ENCODE measurements at regions not wholly inside any gene's neighbourhood (a gene's known extent, or its start where the extent isn't known, plus 50 kb on each side); places are given as distances from the start of the nearest gene placed in this dataset.

DNA sequence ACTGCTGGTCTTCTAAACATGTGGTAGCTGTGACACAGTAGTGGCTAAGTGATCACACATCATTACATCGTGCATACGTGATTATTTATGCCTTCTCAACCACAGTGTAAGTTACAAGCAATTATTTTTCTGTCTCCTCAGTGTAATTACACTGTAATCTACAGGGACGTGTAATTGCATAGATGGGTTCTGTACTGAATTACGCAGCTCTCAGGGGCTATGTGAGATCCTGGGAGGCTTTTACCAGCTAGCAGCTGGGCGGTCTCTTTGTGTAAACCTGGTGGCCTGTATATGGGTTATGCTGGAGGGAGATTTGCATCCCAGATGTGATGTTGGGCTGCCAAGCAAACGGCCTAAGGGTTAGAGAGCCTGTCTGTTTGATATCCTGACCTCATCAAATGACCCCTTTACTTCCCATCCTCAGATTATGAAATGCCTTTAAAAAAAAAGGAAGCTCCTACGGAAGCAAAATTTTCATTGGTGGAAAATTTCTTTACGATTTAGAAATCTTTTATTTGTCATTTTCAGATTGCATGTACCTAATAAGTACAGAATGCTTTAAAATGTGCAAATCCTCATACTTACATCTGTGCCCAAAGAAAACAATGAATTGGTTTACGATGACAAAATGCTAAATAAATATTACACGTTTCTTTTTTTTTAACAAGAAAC lies 402.8 kb upstream of the JAG1 start:
- no peak for DNase-seq (ENCODE audit: extremely low read depth, low read depth)

DNA sequence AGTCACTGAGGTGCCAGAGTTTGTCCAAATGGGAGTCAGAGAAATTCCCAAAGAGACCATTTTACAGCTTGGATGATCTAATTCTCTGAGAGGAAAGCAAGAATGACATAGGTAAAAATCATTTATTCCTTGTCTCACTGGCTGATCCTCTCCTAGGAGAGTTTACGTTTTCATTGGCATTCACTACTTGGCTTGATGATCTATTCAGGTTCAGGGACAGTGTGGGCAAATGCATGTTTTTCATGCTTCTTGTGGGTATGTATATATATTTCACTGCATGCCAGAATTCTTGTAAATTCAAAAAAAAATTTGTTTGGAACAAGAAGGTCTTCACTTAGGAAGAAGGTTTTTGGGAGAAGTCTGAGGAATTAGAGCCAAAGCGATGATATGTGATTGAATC lies 403.4 kb upstream of the JAG1 start:
- no peak for DNase-seq (ENCODE audit: extremely low read depth, low read depth)

DNA sequence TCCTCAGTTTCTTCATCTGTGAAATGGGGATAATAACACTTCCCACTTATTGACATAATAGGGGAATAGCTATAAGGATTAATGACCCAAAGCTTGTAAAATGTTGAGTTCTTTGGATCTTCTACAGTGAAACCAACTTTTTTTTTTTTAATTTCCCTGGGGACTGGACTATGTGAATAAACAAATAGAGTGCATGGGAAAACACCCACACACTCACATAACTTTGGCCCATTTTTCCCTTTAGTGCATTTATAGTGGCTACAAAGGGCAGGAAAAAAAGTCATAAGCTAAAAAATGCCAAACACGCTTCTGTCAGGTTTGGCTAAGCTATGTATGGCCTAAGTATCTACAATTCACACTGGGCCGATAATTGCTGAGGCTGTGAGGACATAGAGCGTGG lies 406.2 kb upstream of the JAG1 start:
- no peak for DNase-seq (ENCODE audit: extremely low read depth, low read depth)

DNA sequence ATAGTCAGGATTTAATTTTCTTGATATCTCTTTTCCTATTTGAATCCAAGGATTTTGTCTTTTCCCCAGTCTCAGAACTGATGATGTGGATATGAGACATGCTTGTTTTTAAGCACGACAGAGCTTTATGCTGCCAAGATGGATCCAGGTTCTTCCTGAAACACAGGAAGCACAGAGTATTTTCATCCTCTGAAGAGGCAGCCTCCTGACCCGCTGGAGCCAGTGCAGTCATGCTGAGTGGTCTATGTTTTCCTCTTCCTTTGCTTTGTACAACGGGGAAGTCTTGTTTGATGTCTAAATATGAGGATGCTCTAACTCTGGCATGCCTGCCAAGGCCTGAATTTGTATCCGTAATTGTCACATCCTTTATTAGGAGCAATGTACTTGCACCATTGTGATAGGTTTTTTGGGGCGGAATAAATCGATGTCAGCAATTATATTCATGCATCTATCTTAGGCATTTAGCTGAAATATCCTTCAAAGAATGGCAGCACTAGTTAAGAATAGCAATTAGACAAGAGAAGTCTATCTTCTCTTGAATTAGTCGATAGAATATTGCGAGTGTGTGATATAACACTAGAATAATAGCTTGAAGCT lies 407.1 kb upstream of the JAG1 start:
- no peak for DNase-seq (ENCODE audit: extremely low read depth, low read depth)

DNA sequence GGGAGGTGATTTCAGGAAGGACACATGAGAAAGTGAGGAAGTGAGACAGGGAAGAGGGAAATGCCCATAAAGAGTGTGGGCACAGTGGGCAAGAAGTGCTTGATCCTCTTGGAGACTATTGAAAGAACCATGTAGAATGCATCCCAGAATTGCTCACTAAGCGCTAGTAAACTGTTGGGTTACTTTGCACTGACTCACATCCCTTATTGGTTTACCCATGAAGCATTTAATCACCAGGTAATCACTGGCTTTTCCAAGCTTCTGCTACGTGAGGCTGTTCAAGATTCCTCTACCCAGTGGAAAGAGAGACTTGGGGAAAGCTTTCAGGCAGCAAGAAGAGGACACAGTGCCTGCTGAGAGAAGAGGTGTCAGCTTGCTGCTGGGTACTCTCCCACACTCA lies 410.0 kb upstream of the JAG1 start:
- DNase-seq (ENCODE audit: extremely low read depth, low read depth), result no peak

DNA sequence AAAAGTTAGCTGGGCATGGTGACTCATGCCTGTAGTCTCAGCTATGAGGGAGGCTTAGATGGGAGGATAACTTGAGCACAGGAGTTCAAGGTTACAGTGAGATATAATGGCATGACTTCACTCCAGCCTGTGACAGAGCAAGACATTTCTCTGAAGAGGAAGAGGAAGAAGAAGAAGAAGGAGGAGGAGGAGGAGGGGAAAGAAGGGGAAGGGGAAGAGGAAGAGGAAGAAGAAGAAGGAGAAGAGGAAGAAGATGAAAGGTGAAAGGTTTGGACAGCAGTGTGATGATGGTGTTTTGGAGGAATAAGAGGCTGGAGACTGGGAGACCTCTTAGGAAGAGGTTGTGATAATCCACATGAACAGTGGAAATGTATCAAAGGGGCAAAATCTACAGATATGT lies 410.7 kb upstream of the JAG1 start:
- no peak for DNase-seq (ENCODE audit: extremely low read depth, low read depth)

DNA sequence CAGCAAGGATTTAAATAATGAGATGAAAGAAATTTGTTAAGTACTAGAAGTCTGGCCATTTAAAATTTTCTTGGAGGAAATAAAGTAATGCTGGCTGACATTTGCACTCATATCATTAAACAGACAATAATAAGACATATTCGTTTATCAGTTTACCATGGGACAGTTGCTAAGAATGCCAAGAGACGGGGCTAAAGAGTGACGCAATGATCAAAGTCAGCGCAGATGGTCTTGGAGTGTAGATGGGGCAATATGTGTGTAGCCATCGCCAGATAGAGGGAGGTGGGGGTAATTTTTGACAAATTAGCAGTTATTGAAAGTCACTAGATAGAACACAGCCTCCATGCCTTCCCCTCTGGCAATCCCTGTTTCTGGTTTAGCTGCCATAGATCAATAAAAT lies 413.2 kb upstream of the JAG1 start:
- no peak for DNase-seq (ENCODE audit: extremely low read depth, low read depth)

DNA sequence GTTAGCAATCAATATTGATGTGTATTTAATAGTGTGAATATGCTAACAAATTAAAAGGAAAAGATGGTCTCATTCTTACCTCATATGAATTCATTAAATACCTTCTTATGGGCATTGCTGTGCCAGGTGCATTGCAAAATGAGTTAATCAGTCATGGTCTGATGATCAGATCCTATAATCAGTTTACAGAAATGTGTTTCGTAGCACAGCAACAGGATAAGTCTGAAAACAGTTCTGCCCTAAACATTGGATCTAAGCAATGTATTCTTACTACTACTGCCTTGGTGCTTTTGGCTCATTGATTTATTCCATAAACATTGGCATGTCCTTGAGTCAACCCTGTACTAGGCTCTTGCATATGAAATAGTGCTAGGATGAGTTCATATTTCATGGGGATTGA lies 417.0 kb upstream of the JAG1 start:
- no peak for DNase-seq (ENCODE audit: extremely low read depth, low read depth)

DNA sequence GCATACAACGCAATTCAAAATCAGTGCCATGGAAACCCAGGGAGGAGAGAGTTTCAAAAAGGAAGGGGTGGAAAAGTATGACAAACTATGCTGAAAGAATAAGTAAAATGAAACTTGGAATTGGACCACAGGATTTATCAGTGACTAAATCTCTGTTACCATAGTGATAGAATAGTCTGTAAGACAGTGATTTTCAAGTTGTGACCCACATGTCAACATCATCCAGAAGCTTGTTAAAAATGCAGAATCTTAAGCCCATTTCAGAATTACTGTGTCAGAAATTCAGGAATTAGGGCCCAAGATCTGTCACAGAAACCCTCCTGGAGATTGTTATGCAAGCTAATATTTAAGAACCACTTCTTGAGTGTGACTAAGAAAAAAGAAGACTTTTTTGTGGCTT lies 417.7 kb upstream of the JAG1 start:
- DNase-seq (ENCODE audit: extremely low read depth, low read depth), result no peak

DNA sequence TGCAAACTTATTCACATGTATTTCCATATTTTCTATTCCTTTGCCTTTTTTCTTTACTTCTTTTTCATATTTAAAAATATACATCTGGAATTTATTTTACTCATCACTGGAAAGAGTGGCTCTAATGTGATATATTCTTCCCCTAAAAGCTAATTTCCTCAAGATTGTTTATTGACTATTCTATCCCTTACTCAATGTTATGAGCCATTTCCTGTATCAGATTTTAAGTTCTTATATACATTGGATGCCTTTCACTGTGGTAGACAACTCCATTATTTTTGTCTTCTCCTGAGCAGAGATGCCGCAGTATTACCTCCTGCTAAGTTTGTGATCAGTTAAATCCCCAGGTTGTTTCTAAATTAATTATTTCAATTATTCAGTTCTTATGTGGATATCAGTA lies 418.4 kb upstream of the JAG1 start:
- no peak for DNase-seq (ENCODE audit: extremely low read depth, low read depth)

DNA sequence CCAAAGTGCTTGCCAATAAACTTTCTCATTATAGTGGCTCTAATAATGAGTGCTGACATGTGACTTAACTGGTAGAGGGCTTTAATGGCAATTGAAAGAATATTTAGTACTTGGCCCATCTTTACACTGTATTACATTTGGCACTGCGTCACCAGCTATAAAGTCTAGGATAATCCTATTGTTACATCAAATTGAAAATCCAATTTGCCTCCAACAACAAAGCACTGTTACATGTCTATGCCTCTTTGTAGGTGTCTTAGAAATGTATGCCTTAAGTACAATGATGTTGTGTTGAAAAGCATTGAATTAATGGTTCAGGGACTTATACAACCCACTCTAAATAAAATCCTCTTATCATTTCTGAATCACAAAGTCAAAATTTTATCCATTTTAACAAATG lies 420.4 kb upstream of the JAG1 start:
- no peak for DNase-seq (ENCODE audit: extremely low read depth, low read depth)

DNA sequence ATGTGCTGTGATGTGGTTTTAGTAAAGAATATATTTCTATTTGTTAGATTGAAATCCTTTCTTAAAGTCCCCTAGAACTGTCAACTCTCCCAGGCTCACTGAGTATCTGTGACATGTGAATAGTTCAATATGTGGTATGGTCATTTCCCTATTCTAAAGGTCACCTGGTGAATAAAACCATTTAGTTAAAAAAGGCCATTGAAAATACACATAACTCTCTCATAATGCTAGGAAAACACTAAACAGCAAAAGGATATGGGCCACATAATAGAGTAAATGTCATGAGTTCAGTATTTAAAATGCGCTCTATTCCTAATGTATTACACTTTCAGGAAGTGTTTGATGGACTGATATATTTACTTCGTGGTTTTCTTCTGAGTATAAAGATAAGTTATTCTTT lies 420.9 kb upstream of the JAG1 start:
- DNase-seq (ENCODE audit: extremely low read depth, low read depth), result no peak

DNA sequence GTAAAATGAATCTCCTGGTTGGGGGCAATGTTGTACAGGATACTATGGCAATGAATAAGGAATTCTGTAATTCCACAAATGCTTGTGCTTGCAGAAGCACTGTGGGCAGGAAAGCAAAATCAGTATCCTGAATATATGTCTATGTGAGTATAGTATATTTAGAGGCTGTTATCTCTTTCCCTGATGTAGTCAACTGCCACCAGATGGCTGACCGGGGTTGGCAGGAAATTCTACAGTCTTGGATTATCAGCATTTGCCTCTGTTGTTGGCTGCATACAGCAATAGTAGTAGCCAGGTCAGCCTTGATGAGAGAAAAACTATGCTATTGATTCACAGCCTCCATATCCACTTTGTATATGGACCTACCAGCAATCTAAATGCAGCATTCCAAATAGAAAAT lies 425.1 kb upstream of the JAG1 start:
- DNase-seq (ENCODE audit: extremely low read depth, low read depth), result no peak

DNA sequence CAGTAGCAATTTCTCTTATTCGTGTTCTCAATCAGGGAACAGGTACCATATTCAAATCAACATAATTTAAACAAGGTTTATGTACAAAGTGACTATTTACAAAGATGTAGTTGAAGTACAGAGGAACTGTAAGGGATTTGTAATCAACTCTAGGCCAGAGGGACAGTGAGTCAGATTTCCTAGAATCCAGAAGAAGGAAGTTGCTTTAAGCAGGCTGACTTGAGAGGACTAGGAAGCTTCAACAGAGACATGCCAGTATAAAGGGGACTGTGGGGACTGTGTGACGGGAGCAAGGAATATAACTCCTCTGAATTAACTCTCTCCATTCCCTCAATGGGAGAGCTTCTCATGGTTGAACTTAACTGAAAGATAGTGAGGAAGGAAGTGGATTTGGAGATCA lies 427.4 kb upstream of the JAG1 start:
- no peak for DNase-seq (ENCODE audit: extremely low read depth, low read depth)

DNA sequence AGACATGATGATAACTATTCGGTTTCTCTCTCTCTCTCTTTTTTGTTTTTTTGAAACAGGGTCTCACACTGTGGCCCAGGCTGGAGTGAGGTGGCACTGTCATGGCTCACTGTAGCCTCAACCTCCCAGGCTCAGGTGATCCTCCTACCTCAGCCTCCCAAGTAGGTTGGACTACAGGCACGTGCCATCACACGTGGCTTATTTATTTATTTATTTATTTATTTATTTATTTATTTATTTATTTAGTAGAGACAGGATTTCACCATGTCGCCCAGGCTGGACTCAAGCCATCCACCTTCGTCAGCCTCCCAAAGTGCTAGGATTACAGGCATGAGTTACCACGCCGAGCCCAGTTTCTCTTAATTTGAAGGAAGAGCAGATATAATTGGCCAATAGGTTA lies 427.9 kb upstream of the JAG1 start:
- DNase-seq (ENCODE audit: extremely low read depth, low read depth), result no peak

DNA sequence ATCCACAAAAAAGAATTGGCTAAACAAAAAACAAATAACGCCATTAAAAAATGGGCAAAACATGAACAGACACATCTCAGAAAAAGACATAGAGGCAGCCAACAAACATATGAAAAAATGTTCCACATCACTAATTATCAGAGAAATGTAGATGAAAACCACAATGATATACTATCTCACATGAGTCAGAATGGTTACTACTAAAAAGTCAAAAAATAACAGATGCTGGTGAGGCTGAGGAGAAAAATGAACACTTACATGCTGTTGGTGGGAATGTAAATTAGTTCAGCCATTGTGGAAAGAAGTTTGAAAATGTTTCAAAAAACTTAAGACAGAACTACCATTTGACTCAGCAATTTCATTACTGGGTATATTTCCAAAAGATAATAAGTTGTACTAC lies 430.1 kb upstream of the JAG1 start:
- DNase-seq (ENCODE audit: extremely low read depth, low read depth), result no peak

DNA sequence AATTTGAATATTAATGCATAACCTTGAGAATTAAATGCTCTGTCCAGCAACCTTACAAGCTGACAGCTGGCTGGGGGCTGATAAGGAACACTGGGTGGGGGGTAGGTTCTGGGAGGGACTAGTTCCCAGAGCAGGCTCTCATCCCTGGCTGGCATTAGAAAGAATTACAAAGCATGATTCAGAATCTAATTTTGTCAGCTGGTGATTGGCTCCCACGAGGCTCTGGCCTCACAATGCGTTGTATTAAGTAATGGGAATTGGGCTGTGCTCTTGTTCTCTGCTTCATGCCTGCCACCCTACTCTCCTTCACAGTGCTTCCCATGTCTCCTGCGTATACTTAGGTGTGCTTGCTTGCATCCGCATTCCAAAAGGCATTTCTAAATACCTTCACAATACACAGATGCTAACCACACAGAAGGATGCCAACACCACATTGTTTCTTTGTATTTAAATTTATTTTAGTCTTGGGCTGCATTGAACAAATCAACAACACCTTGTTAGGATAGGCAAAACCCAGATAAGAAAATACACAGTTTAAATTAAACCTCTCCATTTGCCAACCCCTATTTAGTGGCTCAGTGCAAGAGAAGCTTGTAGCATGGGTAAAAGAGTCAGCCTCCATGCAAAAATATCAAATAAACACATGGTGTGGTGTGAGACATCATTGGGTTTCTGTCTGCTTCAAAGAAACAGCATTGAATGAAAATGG lies 434.5 kb upstream of the JAG1 start:
- no peak for DNase-seq (ENCODE audit: extremely low read depth, low read depth)

DNA sequence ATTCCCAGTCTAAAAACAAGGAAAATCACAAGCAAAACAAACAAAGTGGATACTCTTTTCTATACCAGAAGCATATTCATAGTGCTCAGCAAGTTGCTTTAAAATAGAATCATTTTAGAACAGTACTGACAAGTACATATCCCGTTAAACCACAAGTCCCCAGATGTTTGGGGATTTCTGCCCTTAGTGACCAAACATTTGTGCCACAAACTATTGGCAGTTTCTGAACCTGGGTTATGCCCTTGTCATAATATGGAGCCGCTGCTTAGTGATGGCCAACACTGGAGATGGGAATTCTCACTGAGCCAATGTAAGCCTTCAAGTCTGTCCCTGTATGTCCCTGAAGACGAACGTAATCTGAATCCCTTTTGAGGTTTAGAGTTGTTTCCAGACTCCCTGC lies 436.7 kb upstream of the JAG1 start:
- DNase-seq (ENCODE audit: extremely low read depth, low read depth), result no peak

DNA sequence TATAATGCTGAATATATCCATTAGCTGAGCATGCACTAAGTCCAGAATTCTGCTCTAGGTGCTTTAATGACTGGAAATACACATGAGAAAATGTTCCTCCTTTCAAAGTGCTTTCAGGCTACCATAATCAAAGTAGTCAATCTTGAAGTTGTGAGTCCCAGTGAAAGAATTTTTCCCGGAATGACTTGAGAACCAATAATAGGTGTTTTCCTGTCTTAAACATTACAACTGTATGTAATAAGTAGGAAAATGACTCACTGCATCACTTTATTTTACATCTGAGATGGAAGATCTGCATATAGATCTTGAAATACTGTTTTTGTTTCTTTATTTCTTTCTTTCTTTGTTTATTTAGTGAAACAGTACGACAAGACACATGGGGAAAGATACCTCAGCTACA lies 437.4 kb upstream of the JAG1 start:
- no peak for DNase-seq (ENCODE audit: extremely low read depth, low read depth)

DNA sequence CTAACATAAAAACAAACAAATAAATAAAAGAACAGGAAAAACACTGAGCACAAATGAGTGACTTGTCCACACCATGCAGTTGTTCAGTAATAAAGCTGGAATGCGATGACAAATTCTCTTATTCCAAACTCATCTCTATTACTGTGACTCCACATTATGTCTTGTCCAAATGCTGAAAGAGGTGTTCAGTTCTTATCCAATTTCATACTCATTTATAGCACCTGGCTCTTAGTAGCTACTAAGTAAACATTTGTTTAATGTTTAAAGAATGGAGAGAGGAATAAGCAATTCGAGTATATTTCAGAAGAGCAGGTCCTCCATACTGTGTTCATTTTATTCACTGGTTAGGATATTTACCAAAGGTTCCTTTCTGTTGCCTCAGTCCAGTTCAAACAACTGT lies 439.0 kb upstream of the JAG1 start:
- DNase-seq (ENCODE audit: extremely low read depth, low read depth), result no peak

DNA sequence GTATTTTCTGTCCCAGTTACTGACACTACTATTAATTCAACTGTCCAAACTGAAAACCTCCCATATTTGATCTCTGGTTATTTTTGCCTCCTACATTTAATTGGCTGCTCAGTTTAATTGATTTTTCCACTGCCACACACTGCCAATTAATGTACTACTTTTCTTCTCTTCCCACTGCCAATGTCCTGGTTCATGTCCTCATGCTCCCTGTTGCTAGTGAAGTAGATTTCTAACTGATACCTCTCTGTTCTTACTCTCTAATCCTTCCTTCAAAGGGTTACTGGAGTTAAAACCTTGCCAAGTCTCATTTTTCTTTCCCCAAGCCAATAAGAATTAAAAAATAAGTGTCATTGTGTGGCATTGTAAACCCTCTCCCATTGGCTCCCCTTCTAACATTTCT lies 440.6 kb upstream of the JAG1 start:
- DNase-seq (ENCODE audit: extremely low read depth, low read depth), result no peak

DNA sequence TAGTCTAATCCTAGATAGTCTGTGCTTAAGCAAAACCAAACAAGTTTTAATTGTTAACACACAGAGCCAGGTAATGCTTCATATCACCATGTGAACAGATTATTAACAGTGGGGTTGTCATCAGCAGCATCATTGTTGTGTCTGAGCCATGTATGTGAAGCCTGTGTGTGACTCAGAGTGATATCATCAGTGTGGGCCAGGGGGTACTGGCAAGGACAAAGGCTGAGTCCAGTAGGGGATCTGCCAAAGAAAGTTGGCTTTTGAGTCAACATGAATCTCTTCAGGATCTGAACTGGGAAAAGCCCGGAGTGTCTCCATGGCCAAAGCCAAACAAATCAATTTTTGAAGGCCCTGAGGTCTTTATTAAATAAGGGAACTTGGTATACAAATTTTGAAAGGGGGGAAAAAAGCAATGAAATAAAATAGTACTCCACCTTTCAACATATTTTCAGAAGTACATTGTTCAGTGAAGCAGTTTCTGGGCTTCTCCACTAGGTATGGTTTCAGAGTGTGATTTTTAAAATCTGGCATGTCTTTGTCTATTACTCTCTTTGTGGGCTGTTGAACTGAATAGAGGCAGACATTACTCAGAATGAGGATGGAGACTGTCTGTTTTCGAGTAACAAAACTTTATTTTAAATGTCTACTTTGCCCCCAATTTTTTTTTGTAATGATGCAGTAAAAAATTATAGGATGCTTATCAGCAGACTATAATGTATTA lies 444.2 kb upstream of the JAG1 start:
- no peak for DNase-seq (ENCODE audit: extremely low read depth, low read depth)

Data from NCI-H460 (cell line).